ENCODE measurements at regions not wholly inside any gene's neighbourhood (a gene's known extent, or its start where the extent isn't known, plus 50 kb on each side); places are given as distances from the start of the nearest gene placed in this dataset.
A peak's percentile ranks its signal among the peaks of the same experiment; 100 is the strongest.

DNA sequence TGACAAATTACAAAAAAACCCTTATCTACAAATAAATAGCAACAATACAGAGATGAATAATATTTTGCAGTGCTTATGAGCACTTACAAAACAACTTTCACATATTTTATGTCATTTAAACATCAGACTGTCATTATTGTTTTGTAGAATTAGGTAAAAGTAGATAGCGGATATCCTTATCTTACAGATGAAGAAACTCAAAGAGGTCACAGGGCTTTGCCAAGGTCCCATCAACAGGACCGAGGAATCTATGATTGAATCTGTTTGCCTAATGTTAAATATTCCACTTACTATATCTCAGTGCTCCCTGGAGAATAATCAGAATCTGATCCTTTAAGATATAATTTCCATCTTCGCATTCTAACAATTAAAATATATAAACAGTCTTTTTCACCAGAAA lies 119.0 kb downstream of the GASK1B start:
- Histone ChIP-seq H3K36me3 (no peaks in the 10 kb centered on the region), H3K27me3 (no peaks in the 10 kb centered on the region), H3K4me3 (no peak overlapping the region), H3K9me3 (no peaks in the 10 kb centered on the region), H3K27ac (no peak overlapping the region), H3K4me1 (no peaks in the 10 kb centered on the region)
- WGBS, 2 donors, result 82 to 83% methylated on average over 3 of the region's 3 CpGs
- intact Hi-C loops (cut with DNase I), result no loop called here
- TF ChIP-seq, protein P1, sequence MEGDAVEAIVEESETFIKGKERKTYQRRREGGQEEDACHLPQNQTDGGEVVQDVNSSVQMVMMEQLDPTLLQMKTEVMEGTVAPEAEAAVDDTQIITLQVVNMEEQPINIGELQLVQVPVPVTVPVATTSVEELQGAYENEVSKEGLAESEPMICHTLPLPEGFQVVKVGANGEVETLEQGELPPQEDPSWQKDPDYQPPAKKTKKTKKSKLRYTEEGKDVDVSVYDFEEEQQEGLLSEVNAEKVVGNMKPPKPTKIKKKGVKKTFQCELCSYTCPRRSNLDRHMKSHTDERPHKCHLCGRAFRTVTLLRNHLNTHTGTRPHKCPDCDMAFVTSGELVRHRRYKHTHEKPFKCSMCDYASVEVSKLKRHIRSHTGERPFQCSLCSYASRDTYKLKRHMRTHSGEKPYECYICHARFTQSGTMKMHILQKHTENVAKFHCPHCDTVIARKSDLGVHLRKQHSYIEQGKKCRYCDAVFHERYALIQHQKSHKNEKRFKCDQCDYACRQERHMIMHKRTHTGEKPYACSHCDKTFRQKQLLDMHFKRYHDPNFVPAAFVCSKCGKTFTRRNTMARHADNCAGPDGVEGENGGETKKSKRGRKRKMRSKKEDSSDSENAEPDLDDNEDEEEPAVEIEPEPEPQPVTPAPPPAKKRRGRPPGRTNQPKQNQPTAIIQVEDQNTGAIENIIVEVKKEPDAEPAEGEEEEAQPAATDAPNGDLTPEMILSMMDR (IDR thresholded peaks at IDR 0.05), result no peak
- TF ChIP-seq POLR2A (IDR thresholded peaks at IDR 0.05), result no peak
- no peak for DNase-seq

GRCh38 chr4:158053086-158053485 lies 119.7 kb downstream of the GASK1B start:
- Histone ChIP-seq H3K36me3 (no peaks in the 10 kb centered on the region), H3K4me1 (no peaks in the 10 kb centered on the region), H3K27me3 (no peaks in the 10 kb centered on the region), H3K4me3 (no peak overlapping the region), H3K27ac (no peak overlapping the region), H3K9me3 (no peaks in the 10 kb centered on the region)
- TF ChIP-seq, protein P1 (IDR thresholded peaks at IDR 0.05), result no peak
- no peak for TF ChIP-seq POLR2A (IDR thresholded peaks at IDR 0.05)
- DNase-seq, result no peak
- intact Hi-C loops (cut with DNase I), result no loop called here

GRCh38 chr4:158051401-158052235 lies 121.2 kb downstream of the GASK1B start:
- no peak overlapping the region for H3K4me3 ChIP-seq
- no peaks in the 10 kb centered on the region for H3K27me3 ChIP-seq
- 46 to 56% methylated on average over 6 of the region's 6 CpGs for WGBS, 2 donors
- TF ChIP-seq POLR2A (IDR thresholded peaks at IDR 0.05), result no peak
- TF ChIP-seq, protein P1 (IDR thresholded peaks at IDR 0.05), result no peak
- intact Hi-C loops (cut with DNase I), result no loop called here
- H3K36me3 ChIP-seq, result no peaks in the 10 kb centered on the region
- no peaks in the 10 kb centered on the region for H3K9me3 ChIP-seq
- peak overlapping the region in 2 of 4 donors; percentile 53 to 65 for H3K27ac ChIP-seq
- no peaks in the 10 kb centered on the region for H3K4me1 ChIP-seq
- no peak for DNase-seq

DNA sequence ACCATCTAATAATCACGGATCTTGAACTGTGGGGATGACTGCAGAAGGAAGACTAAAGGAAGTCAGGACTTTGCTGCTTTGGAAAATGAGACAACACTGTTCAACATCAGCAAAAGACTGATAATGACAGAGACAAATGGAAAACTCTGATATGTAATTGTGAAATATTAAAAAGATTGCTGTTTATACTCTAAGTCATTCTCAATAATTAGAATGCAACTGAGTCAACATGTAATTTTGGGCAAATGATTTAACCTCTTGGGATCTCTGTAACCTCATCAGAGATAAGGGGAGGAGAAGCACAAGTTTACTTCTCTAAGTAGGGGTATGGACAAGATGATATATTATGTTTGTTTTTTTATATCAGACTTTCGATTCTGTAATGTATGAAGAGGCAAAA lies 121.9 kb downstream of the GASK1B start:
- TF ChIP-seq, protein P1 (IDR thresholded peaks at IDR 0.05), result no peak
- TF ChIP-seq POLR2A (IDR thresholded peaks at IDR 0.05), result no peak
- intact Hi-C loops (cut with DNase I), result no loop called here
- WGBS, 2 donors, result 34 to 58% methylated on average over 2 of the region's 2 CpGs

DNA sequence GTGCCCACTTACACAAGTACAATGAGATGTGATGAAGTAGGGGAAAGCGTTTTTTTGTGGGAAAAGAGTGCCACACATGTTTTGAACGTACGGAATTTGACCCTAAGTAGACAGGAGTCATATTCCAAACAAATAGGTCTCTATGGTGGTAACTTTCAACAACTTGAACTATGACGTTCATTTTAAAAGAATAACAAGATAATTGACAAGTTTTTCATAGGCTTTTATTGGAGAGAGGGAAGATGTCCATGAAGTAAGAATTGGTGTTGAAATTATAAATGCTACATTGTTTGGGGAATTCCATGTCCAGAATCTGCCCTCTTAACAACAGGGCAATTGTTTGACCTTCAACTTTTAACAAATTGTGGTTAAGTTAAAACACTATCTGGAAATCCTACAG lies 126.5 kb downstream of the GASK1B start:
- no peaks in the 10 kb centered on the region for H3K4me1 ChIP-seq
- no peaks in the 10 kb centered on the region for H3K9me3 ChIP-seq
- DNase-seq, result no peak
- no peaks in the 10 kb centered on the region for H3K27me3 ChIP-seq
- no peak for TF ChIP-seq POLR2A (IDR thresholded peaks at IDR 0.05)
- TF ChIP-seq, protein P1 (IDR thresholded peaks at IDR 0.05), result no peak
- 52 to 57% methylated on average over 4 of the region's 4 CpGs for WGBS, 2 donors
- intact Hi-C loops (cut with DNase I), result no loop called here
- no peak overlapping the region for H3K4me3 ChIP-seq
- no peaks in the 10 kb centered on the region for H3K36me3 ChIP-seq
- no peak overlapping the region for H3K27ac ChIP-seq

More for the DNA sequence above, 121.9 kb downstream of the GASK1B start:
- peak overlapping the region in 1 of 4 donors; percentile 53 for H3K27ac ChIP-seq
- no peaks in the 10 kb centered on the region for H3K36me3 ChIP-seq
- H3K4me3 ChIP-seq, result no peak overlapping the region
- DNase-seq, result no peak
- no peaks in the 10 kb centered on the region for H3K9me3 ChIP-seq
- no peaks in the 10 kb centered on the region for H3K27me3 ChIP-seq
- H3K4me1 ChIP-seq, result no peaks in the 10 kb centered on the region

All from esophagus squamous epithelium (tissue), 5 donors.